ENCODE measurements at regions not wholly inside any gene's neighbourhood (a gene's known extent, or its start where the extent isn't known, plus 50 kb on each side); places are given as distances from the start of the nearest gene placed in this dataset.

GRCh38 chr21:35578347-35578782, 482.0 kb downstream of the SETD4 start:
- TF ChIP-seq HOXA7 (CRISPR knock-in tag; IDR thresholded peaks at IDR 0.05; ENCODE audit: borderline replicate concordance) (no peak), CTCF (tag by site-specific recombination; IDR thresholded peaks at IDR 0.05) (no peak), REST (tag by site-specific recombination; IDR thresholded peaks at IDR 0.05) (no peak), ZNF335 (tag by site-specific recombination; conservative IDR thresholded peaks at IDR 0.05) (no peak), ZNF792 (tag by site-specific recombination; IDR thresholded peaks at IDR 0.05) (no peak), ZNF274 (IDR thresholded peaks at IDR 0.05; ENCODE audit: low read length) (no peak), ZNF274 (tag by site-specific recombination; IDR thresholded peaks at IDR 0.05; ENCODE audit: borderline replicate concordance) (no peak)

Measured in HEK293 (cell line).